Endothelial cell of hepatic sinusoid (primary cell): ENCODE measurements at regions not wholly inside any gene's neighbourhood (a gene's known extent, or its start where the extent isn't known, plus 50 kb on each side); places are given as distances from the start of the nearest gene placed in this dataset.

Experiments
- in situ Hi-C: cut with HindIII; loops from 2 replicates; pipeline ENCODE4 v1.10.0; 2017; ENCODE audit warnings: low sequenced_read_pairs

DNA sequence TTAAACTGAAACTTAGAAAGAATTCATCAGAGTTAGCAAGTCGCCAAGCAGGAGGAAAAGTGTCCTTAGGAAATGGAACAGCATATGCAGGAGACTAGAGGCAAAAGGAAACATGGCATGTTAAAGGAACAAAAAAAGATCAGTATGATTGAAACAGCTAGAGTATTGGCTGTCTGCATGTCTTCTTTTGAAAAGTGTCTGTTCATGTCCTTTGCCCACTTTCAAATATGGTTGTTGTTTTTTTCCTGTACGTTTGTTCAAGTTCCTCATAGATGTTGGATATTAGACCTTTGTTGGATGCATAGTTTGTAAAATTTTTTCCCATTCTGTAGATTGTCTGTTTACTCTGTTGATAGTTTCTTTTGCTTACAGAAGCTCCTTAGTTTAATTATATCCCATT, 161.6 kb downstream of the NR4A2 start:
- in situ Hi-C loops: loop anchor here (10.0 kb wide), 1 partner anchor 646 kb away; no protein-coding TSS in a partner anchor

- in situ Hi-C loops: no loop called here
Measured at GRCh38 chr2:156165742-156166141, 166.8 kb downstream of the NR4A2 start.

- in situ Hi-C loops: no loop called here
Measured at GRCh38 chr2:156164091-156164720, 168.3 kb downstream of the NR4A2 start.

GRCh38 chr2:156158808-156159207, 173.7 kb downstream of the NR4A2 start:
- in situ Hi-C loops: no loop called here

DNA sequence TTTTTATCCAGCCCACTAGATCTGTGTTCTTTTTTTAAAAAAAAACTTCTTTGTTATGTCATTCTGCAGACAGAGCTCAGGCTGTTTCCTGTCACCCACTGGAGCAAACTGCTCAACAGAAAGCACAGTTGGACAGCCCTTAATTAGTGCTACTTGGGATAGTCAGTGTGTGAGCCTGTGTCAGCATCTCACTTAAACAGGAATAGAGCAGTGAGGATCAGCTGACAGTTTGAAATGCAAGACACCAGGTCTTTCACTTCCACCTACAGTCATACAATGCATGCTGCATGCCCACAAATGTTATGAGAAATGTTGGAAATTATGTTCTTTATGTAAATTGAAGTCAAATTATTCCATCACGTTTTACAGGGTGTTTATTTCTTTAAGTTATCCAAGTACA, 174.9 kb downstream of the NR4A2 start:
- in situ Hi-C loops: no loop called here

DNA sequence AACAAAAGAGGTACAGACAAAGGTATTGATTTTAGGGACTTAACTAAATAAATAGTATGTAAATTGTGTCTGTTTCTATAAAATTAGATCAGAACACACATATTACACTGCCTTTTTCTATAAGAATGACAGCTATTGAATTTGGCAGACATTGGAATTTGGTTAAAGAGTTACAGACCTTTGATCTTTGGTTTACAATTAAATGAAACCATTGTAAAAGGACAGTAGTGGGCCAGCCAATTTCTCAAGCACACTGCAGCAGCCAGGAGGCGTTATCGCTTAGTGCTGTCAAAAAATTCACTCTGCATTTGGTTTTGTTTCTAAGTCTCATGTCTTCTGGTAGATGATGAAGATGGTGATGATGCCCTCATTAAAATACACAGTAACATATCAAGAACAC, 175.9 kb downstream of the NR4A2 start:
- in situ Hi-C loops: no loop called here

- in situ Hi-C loops: no loop called here
Measured at GRCh38 chr2:156155319-156155718, 177.2 kb downstream of the NR4A2 start.

GRCh38 chr2:156151351-156151750, 181.2 kb downstream of the NR4A2 start:
- in situ Hi-C loops: no loop called here

GRCh38 chr2:156147594-156148330, 184.8 kb downstream of the NR4A2 start:
- in situ Hi-C loops: no loop called here

DNA sequence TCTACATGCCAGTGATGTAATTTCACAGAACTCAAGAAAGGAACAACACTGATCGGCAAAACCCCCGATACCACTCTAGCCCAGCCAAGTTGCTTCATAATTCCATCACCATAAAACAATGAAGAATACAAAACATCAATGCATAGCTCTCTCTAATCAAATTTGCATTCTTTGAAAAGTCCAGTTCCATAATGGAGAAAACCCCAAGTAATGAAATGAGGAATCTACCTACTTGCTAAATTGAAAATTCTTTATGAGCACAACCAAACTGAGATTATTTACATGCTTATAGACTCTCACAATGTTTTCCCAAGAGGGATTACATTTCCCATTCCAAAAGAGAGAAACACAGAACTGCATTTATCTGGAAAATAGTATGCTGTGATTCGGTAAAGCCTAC, 186.5 kb downstream of the NR4A2 start:
- in situ Hi-C loops: no loop called here

- in situ Hi-C loops: no loop called here
Measured at GRCh38 chr2:156145469-156145868, 187.1 kb downstream of the NR4A2 start.

- in situ Hi-C loops: no loop called here
Measured at GRCh38 chr2:156136566-156136965, 196.0 kb downstream of the NR4A2 start.

DNA sequence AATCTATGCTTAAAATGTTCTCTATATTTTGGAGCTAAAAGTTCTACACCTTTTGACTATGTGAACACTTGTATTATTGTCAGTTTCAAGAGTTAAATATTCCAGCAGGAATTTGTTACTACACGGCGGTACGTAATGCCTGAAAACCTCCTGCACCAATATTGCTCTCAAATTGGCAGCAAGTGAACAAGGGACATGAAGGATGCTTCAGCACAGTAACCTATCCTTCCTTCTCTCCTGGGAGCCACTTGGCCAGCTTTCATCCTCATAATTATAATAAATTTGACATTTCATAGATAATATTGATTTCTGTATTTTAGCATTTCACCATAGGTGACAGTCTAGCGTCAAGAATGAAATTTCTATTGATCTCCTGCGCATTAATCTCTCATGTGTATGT, 197.6 kb downstream of the NR4A2 start:
- in situ Hi-C loops: no loop called here

- in situ Hi-C loops: no loop called here
Measured at GRCh38 chr2:156132941-156133340, 199.6 kb downstream of the NR4A2 start.

- in situ Hi-C loops: no loop called here
Measured at GRCh38 chr2:156132130-156132529, 200.4 kb downstream of the NR4A2 start.

GRCh38 chr2:156129227-156129626, 203.3 kb downstream of the NR4A2 start:
- in situ Hi-C loops: no loop called here

DNA sequence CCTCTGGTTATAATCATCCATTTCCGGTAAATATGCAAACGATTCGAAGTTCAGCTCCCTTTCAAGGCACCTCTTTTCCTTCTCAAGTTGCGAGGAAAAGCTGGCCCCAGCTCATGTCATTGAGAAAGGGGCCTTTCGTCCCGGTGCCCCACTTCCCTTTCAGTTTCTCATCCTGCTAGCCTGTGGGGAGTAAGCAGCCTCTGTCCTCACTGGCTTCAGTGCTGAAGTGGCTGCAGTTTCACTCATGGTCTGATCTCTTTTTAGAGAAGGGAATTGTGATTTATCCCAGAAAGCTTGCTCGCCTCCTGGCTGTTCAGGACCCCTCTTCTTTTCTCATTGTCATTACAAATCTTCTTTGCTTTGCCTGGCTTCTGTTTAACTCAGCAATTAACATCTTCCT, 207.5 kb downstream of the NR4A2 start:
- in situ Hi-C loops: no loop called here

GRCh38 chr2:156124458-156124857, 208.1 kb downstream of the NR4A2 start:
- in situ Hi-C loops: no loop called here

DNA sequence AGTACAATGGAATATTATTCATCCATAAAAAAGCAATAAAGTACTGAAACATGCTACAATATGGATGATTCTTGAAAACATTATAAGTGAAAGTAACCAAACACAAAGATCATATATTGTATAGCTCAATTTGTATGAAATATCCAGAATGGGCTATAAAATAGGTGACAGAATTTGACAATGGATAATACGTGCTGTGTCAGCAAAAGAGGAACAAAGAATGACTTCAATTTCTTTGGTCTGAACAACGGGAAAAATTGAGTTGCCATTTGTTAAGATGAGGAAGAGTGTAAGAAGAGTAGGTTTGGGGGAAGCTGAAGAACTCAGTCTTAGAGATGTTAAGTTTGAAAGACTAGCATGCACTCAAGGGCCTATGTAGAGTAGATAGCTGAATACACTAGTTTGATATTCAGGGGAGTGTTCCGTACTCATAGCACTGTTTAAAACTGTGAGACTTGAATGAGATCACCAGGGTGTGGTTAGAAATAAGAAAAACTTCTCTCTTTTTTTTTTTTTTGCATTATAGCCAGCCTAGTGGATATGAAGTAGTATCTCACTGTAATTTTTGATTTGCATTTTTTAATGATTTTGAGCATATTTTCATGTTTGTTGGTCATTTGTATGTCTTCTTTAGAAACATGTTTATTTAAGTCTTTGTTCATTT, 213.6 kb downstream of the NR4A2 start:
- in situ Hi-C loops: no loop called here

- in situ Hi-C loops: no loop called here
Measured at GRCh38 chr2:156116113-156116512, 216.4 kb downstream of the NR4A2 start.

- in situ Hi-C loops: no loop called here
Measured at GRCh38 chr2:156115338-156115737, 217.2 kb downstream of the NR4A2 start.

GRCh38 chr2:156112323-156112722, 220.2 kb downstream of the NR4A2 start:
- in situ Hi-C loops: no loop called here
